Neural cell (in vitro differentiated cells): ENCODE measurements at regions not wholly inside any gene's neighbourhood (a gene's known extent, or its start where the extent isn't known, plus 50 kb on each side); places are given as distances from the start of the nearest gene placed in this dataset.

Experiments
- CTCF ChIP-seq: fragments of 450-650 bp; IDR thresholded peaks from 2 replicates; pipeline ENCODE4 v1.5.1; 2014; ENCODE audit warnings: antibody characterized with exemption, mild to moderate bottlenecking, moderate library complexity; ENCODE audit not compliant: poor library complexity, severe bottlenecking
- POLR2AphosphoS5 ChIP-seq: IDR thresholded peaks from 2 replicates; pipeline ENCODE4 v1.6.1; 2012

GRCh38 chr21:16322454-16322853, 592.7 kb downstream of the USP25 start:
- TF ChIP-seq POLR2AphosphoS5: no peak
- TF ChIP-seq CTCF: no peak
